ENCODE measurements at regions not wholly inside any gene's neighbourhood (a gene's known extent, or its start where the extent isn't known, plus 50 kb on each side); places are given as distances from the start of the nearest gene placed in this dataset.
A peak's percentile ranks its signal among the peaks of the same experiment; 100 is the strongest.
"Not testable (repeated sequence)": the region's sequence is repeated elsewhere in the genome, so short reads cannot be mapped to it uniquely, and the experiment has no call there.

- Histone ChIP-seq H3K36me3 (ENCODE audit: insufficient read depth) (peaks cover 10% of the 10 kb centered on the region; the same call in 1 of the 2 replicates), H3K4me1 (ENCODE audit: insufficient read depth) (peaks cover 18% of the 10 kb centered on the region; the same call in 1 of the 2 replicates), H3K79me2 (replicated peaks; ENCODE audit: insufficient read depth) (peaks cover 88% of the 10 kb centered on the region)
- not testable (repeated sequence) for H3K9me2 ChIP-seq (ENCODE audit: insufficient read depth); H3K27ac Mint-ChIP-seq; H3K27me3 Mint-ChIP-seq (ENCODE audit: insufficient read depth, low read depth, poor library complexity); H2AFZ ChIP-seq; H3K4me3 Mint-ChIP-seq; H3K27me3 ChIP-seq (ENCODE audit: insufficient read depth); H3K4me2 ChIP-seq; H3F3A ChIP-seq (replicated peaks; ENCODE audit: low read depth); DNase-seq (ENCODE audit: low spot score); ATAC-seq; H3K27ac ChIP-seq (ENCODE audit: low read depth); H3K4me3 ChIP-seq; H4K20me1 ChIP-seq (replicated peaks; ENCODE audit: insufficient read depth)
- peaks cover 12% of the 10 kb centered on the region for H3K4me1 Mint-ChIP-seq
- peaks cover 67% of the 10 kb centered on the region for H3K36me3 Mint-ChIP-seq (ENCODE audit: low read depth)
- H3K9me3 Mint-ChIP-seq: peaks cover 44% of the 10 kb centered on the region
These were observed 149.2 kb downstream of the MACC1 start for GRCh38 chr7:20068004-20068403.

- Histone ChIP-seq H3F3A (replicated peaks; ENCODE audit: low read depth) (no peaks in the 10 kb centered on the region), H3K4me3 (no peak overlapping the region), H2AFZ (no peak overlapping the region), H3K36me3 (ENCODE audit: insufficient read depth) (peaks cover 7% of the 10 kb centered on the region; the same call in 1 of the 2 replicates), H3K27ac (ENCODE audit: low read depth) (peak overlapping the region; percentile 55), H4K20me1 (replicated peaks; ENCODE audit: insufficient read depth) (no peaks in the 10 kb centered on the region), H3K4me2 (no peak overlapping the region), H3K27me3 (ENCODE audit: insufficient read depth) (no peaks in the 10 kb centered on the region), H3K79me2 (replicated peaks; ENCODE audit: insufficient read depth) (peaks cover 84% of the 10 kb centered on the region), H3K9me2 (ENCODE audit: insufficient read depth) (no peaks in the 10 kb centered on the region), H3K4me1 (ENCODE audit: insufficient read depth) (peaks cover 13% of the 10 kb centered on the region; the same call in 1 of the 2 replicates)
- Mint-ChIP-seq H3K4me3 (no peak overlapping the region), H3K27me3 (ENCODE audit: insufficient read depth, low read depth, poor library complexity) (no peaks in the 10 kb centered on the region), H3K9me3 (peaks cover 42% of the 10 kb centered on the region), H3K27ac (peak overlapping the region; percentile 19; the same call in 1 of the 2 replicates), H3K4me1 (peaks cover 12% of the 10 kb centered on the region), H3K36me3 (ENCODE audit: low read depth) (peaks cover 62% of the 10 kb centered on the region)
- no peak for DNase-seq (ENCODE audit: low spot score)
- ATAC-seq: no peak; the same call in 2 of the 3 replicates
- TF ChIP-seq ETS1 (IDR thresholded peaks at IDR 0.05): no peak
- TF ChIP-seq REST (IDR thresholded peaks at IDR 0.05; ENCODE audit: unreplicated experiment): no peak
- no peak for TF ChIP-seq ZNF331 (CRISPR knock-in tag; IDR thresholded peaks at IDR 0.05; ENCODE audit: low read depth)
- no peak for TF ChIP-seq JUNB (IDR thresholded peaks at IDR 0.05; ENCODE audit: unreplicated experiment)
- TF ChIP-seq EZH2phosphoT487 (IDR thresholded peaks at IDR 0.05; ENCODE audit: unreplicated experiment): no peak
- TF ChIP-seq STAT1 (IDR thresholded peaks at IDR 0.05; ENCODE audit: unreplicated experiment): no peak
- no peak for TF ChIP-seq EZH2 (IDR thresholded peaks at IDR 0.05; ENCODE audit: low read depth, unreplicated experiment)
- no peak for TF ChIP-seq POLR2AphosphoS5 (IDR thresholded peaks at IDR 0.05; ENCODE audit: low read depth)
- TF ChIP-seq, protein P1, sequence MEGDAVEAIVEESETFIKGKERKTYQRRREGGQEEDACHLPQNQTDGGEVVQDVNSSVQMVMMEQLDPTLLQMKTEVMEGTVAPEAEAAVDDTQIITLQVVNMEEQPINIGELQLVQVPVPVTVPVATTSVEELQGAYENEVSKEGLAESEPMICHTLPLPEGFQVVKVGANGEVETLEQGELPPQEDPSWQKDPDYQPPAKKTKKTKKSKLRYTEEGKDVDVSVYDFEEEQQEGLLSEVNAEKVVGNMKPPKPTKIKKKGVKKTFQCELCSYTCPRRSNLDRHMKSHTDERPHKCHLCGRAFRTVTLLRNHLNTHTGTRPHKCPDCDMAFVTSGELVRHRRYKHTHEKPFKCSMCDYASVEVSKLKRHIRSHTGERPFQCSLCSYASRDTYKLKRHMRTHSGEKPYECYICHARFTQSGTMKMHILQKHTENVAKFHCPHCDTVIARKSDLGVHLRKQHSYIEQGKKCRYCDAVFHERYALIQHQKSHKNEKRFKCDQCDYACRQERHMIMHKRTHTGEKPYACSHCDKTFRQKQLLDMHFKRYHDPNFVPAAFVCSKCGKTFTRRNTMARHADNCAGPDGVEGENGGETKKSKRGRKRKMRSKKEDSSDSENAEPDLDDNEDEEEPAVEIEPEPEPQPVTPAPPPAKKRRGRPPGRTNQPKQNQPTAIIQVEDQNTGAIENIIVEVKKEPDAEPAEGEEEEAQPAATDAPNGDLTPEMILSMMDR (conservative IDR thresholded peaks at IDR 0.05; ENCODE audit: low read depth in 2 of 2): no peak
- TF ChIP-seq NANOG (IDR thresholded peaks at IDR 0.05; ENCODE audit: borderline replicate concordance): no peak
- TF ChIP-seq ZNF114 (CRISPR knock-in tag; IDR thresholded peaks at IDR 0.05): no peak
These were observed 152.0 kb downstream of the MACC1 start for GRCh38 chr7:20064974-20065862.

Data from GM23338 (cell line).